ENCODE measurements at regions not wholly inside any gene's neighbourhood (a gene's known extent, or its start where the extent isn't known, plus 50 kb on each side); places are given as distances from the start of the nearest gene placed in this dataset.

- Histone ChIP-seq H3K9me3 (ENCODE audit: insufficient read depth, low read length, severe bottlenecking) (no peaks in the 10 kb centered on the region), H3K36me3 (ENCODE audit: insufficient read depth, low read length) (no peaks in the 10 kb centered on the region), H2AFZ (ENCODE audit: low read depth, low read length) (no peak overlapping the region), H3K4me2 (ENCODE audit: insufficient read depth, low read length) (no peak overlapping the region), H3K79me2 (ENCODE audit: insufficient read depth, low read length) (no peaks in the 10 kb centered on the region), H3K9ac (ENCODE audit: low read depth, low read length) (no peak overlapping the region), H3K4me1 (ENCODE audit: insufficient read depth, low read length) (no peaks in the 10 kb centered on the region), H3K27me3 (ENCODE audit: insufficient read depth, low read length, poor library complexity) (no peaks in the 10 kb centered on the region), H4K20me1 (ENCODE audit: insufficient read depth, low read length) (no peaks in the 10 kb centered on the region), H3K27ac (ENCODE audit: low read length) (no peak overlapping the region), H3K4me3 (ENCODE audit: low read depth in 1 of 2, low read length in 2 of 2) (no peak overlapping the region)
- DNase-seq: no peak
- ATAC-seq (ENCODE audit: insufficient read depth, low read depth): no peak
- no peak for TF ChIP-seq EZH2 (IDR thresholded peaks at IDR 0.05; ENCODE audit: borderline replicate concordance, low read depth, low read length, severe bottlenecking)
- no peak for TF ChIP-seq CTCF (IDR thresholded peaks at IDR 0.05; ENCODE audit: borderline replicate concordance, extremely low read depth, low read length, poor library complexity, severe bottlenecking)
Observed at GRCh38 chr10:30114881-30115625, 55.7 kb upstream of the JCAD start.

DNA sequence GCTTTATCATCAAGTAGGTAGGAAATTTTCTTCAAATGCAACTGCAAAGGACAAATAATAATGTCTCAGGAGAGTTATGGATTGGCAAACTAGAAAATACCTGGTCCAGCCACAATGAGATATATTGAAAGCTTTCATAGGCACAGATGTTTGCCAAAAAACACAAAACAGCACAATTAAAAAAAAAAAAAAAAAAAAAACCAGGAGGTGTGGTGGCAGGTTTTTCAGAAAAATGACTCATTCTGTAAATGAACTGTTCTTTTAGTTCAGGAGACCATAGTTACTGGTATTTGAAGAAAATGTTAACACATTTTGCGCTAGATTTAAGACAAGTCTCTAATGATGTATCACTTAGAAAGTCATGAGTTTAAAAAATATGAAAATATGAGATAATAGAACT lies 55.0 kb upstream of the JCAD start:
- no peak overlapping the region for H3K4me2 ChIP-seq (ENCODE audit: insufficient read depth, low read length)
- H2AFZ ChIP-seq (ENCODE audit: low read depth, low read length): no peak overlapping the region
- H3K4me1 ChIP-seq (ENCODE audit: insufficient read depth, low read length): no peaks in the 10 kb centered on the region
- H4K20me1 ChIP-seq (ENCODE audit: insufficient read depth, low read length): no peaks in the 10 kb centered on the region
- H3K4me3 ChIP-seq (ENCODE audit: low read depth in 1 of 2, low read length in 2 of 2): no peak overlapping the region
- DNase-seq (no peak), ATAC-seq (ENCODE audit: insufficient read depth, low read depth) (no peak)
- H3K27ac ChIP-seq (ENCODE audit: low read length): no peak overlapping the region
- H3K9ac ChIP-seq (ENCODE audit: low read depth, low read length): no peak overlapping the region
- no peaks in the 10 kb centered on the region for H3K9me3 ChIP-seq (ENCODE audit: insufficient read depth, low read length, severe bottlenecking)
- H3K27me3 ChIP-seq (ENCODE audit: insufficient read depth, low read length, poor library complexity): no peaks in the 10 kb centered on the region
- no peaks in the 10 kb centered on the region for H3K79me2 ChIP-seq (ENCODE audit: insufficient read depth, low read length)
- H3K36me3 ChIP-seq (ENCODE audit: insufficient read depth, low read length): no peaks in the 10 kb centered on the region
- TF ChIP-seq EZH2 (IDR thresholded peaks at IDR 0.05; ENCODE audit: borderline replicate concordance, low read depth, low read length, severe bottlenecking) (no peak), CTCF (IDR thresholded peaks at IDR 0.05; ENCODE audit: borderline replicate concordance, extremely low read depth, low read length, poor library complexity, severe bottlenecking) (no peak)

DNA sequence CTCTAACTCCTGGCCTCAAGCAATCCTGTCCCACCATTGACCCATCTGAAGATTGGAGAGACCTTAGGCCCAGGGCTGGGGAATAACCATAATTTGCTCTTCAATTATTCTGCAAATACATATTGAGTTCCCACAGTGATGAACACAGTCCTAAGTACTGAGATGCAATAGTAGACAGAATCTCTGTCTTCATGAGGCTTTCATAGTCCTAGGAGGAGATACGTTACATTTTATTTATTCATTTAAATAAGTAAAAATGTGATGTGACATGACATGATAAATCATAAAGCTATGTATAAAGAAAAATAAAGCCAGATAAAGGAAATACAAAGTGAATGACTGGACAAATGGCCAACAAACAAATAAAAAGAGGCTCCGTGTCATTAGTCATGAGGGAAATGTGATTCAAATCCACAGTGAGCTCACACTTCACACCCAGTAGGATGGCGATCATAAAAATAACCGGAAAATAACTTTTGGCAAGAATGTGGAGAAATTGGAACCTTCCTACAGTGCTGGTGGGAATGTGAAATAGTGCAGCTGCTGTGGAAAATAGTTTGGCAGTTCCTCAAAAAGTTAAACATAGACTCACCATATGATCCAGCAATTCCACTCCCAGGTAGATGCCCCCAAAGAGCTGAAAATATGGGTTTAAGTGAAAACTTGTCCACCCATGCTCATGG lies 52.1 kb upstream of the JCAD start:
- no peak overlapping the region for H3K9ac ChIP-seq (ENCODE audit: low read depth, low read length)
- H2AFZ ChIP-seq (ENCODE audit: low read depth, low read length): no peak overlapping the region
- H3K9me3 ChIP-seq (ENCODE audit: insufficient read depth, low read length, severe bottlenecking): no peaks in the 10 kb centered on the region
- ATAC-seq (ENCODE audit: insufficient read depth, low read depth): no peak
- no peak for TF ChIP-seq EZH2 (IDR thresholded peaks at IDR 0.05; ENCODE audit: borderline replicate concordance, low read depth, low read length, severe bottlenecking)
- TF ChIP-seq CTCF (IDR thresholded peaks at IDR 0.05; ENCODE audit: borderline replicate concordance, extremely low read depth, low read length, poor library complexity, severe bottlenecking): no peak
- no peak overlapping the region for H3K27ac ChIP-seq (ENCODE audit: low read length)
- H3K27me3 ChIP-seq (ENCODE audit: insufficient read depth, low read length, poor library complexity): no peaks in the 10 kb centered on the region
- H3K79me2 ChIP-seq (ENCODE audit: insufficient read depth, low read length): no peaks in the 10 kb centered on the region
- H3K4me1 ChIP-seq (ENCODE audit: insufficient read depth, low read length): no peaks in the 10 kb centered on the region
- no peak overlapping the region for H3K4me2 ChIP-seq (ENCODE audit: insufficient read depth, low read length)
- H3K36me3 ChIP-seq (ENCODE audit: insufficient read depth, low read length): no peaks in the 10 kb centered on the region
- no peak for DNase-seq
- no peaks in the 10 kb centered on the region for H4K20me1 ChIP-seq (ENCODE audit: insufficient read depth, low read length)
- no peak overlapping the region for H3K4me3 ChIP-seq (ENCODE audit: low read depth in 1 of 2, low read length in 2 of 2)
